HG02678 (cell line): ENCODE measurements at regions not wholly inside any gene's neighbourhood (a gene's known extent, or its start where the extent isn't known, plus 50 kb on each side); places are given as distances from the start of the nearest gene placed in this dataset.

Experiments
- ATAC-seq: cut with Tn5 transposase; IDR thresholded peaks from one replicate; pipeline ENCODE4 v1.9.1; 2021; ENCODE audit warnings: mild to moderate bottlenecking, moderate library complexity; ENCODE audit not compliant: unreplicated experiment

- no peak for ATAC-seq
Observed at GRCh38 chr2:163291790-163292189, 444.0 kb downstream of the FIGN start.

GRCh38 chr2:163281717-163282116 is 443.1 kb upstream of the KCNH7 start:
- no peak for ATAC-seq

GRCh38 chr2:163269374-163270021 is 430.9 kb upstream of the KCNH7 start:
- ATAC-seq, result no peak

- no peak for ATAC-seq
Observed at GRCh38 chr2:163266772-163267171, 428.2 kb upstream of the KCNH7 start.

- no peak for ATAC-seq
Observed at GRCh38 chr2:163265562-163265961, 427.0 kb upstream of the KCNH7 start.

GRCh38 chr2:163264341-163264740 is 425.8 kb upstream of the KCNH7 start:
- ATAC-seq, result no peak

- ATAC-seq, result no peak
Observed at GRCh38 chr2:163259489-163259888, 420.9 kb upstream of the KCNH7 start.

GRCh38 chr2:163255086-163255485 is 416.5 kb upstream of the KCNH7 start:
- ATAC-seq, result no peak

- ATAC-seq, result no peak
Observed at GRCh38 chr2:163253621-163254285, 415.2 kb upstream of the KCNH7 start.

- no peak for ATAC-seq
Observed at GRCh38 chr2:163252199-163252598, 413.6 kb upstream of the KCNH7 start.

GRCh38 chr2:163248376-163249253 is 410.0 kb upstream of the KCNH7 start:
- ATAC-seq, result no peak

GRCh38 chr2:163247847-163248220 is 409.3 kb upstream of the KCNH7 start:
- no peak for ATAC-seq

GRCh38 chr2:163247156-163247846 is 408.7 kb upstream of the KCNH7 start:
- ATAC-seq, result no peak

GRCh38 chr2:163246135-163246534 is 407.6 kb upstream of the KCNH7 start:
- no peak for ATAC-seq

- ATAC-seq, result no peak
Observed at GRCh38 chr2:163236553-163236952, 398.0 kb upstream of the KCNH7 start.

GRCh38 chr2:163231666-163232065 is 393.1 kb upstream of the KCNH7 start:
- ATAC-seq, result no peak

GRCh38 chr2:163213661-163214081 is 375.1 kb upstream of the KCNH7 start:
- no peak for ATAC-seq

- no peak for ATAC-seq
Observed at GRCh38 chr2:163210430-163210918, 371.9 kb upstream of the KCNH7 start.

GRCh38 chr2:163207693-163208370 is 369.3 kb upstream of the KCNH7 start:
- no peak for ATAC-seq

- ATAC-seq, result no peak
Observed at GRCh38 chr2:163205589-163206254, 367.2 kb upstream of the KCNH7 start.
